ENCODE measurements at regions not wholly inside any gene's neighbourhood (a gene's known extent, or its start where the extent isn't known, plus 50 kb on each side); places are given as distances from the start of the nearest gene placed in this dataset.

- TF ChIP-seq CTCF (IDR thresholded peaks at IDR 0.05; ENCODE audit: low read length) (no peak), EZH2 (IDR thresholded peaks at IDR 0.05; ENCODE audit: borderline replicate concordance, low read length) (no peak)
Measured at GRCh38 chr20:39813190-39813829, 851.2 kb downstream of the DHX35 start.
